Caco-2 (cell line): ENCODE measurements at regions not wholly inside any gene's neighbourhood (a gene's known extent, or its start where the extent isn't known, plus 50 kb on each side); places are given as distances from the start of the nearest gene placed in this dataset.

ENCODE experiments used
- BruUV-seq: library from RNA; stranded (reverse); fragments of 400-500 nt; replicated peaks from 2 replicates; lab custom pipeline; 2021; lab: Mats Ljungman, UMichigan
- CTCF ChIA-PET: fragments of 300-600 bp; sonication (Branson Sonifier 250); formaldehyde crosslinking; loops from one replicate; lab custom pipeline; 2022; ENCODE audit warnings: antibody characterized with exemption; lab: Charles Lee
- POLR2A ChIA-PET: fragments of 300-600 bp; sonication (Branson Sonifier 250); formaldehyde crosslinking; loops from one replicate; lab custom pipeline; 2022; ENCODE audit warnings: antibody characterized with exemption; lab: Charles Lee
- DNase-seq, 2 experiments: peaks; one replicate each; pipeline versions ENCODE4 v3.0.0 to v3.0.0-alpha.2; 2020 to 2022
- H3K27me3 ChIP-seq: replicated peaks from 2 replicates; pipeline ENCODE4 v1.6.0; 2011; ENCODE audit warnings: low read length; ENCODE audit not compliant: control insufficient read depth, insufficient read depth
- H3K36me3 ChIP-seq: 2 replicates; pipeline ENCODE4 v1.5.1; 2011; ENCODE audit warnings: low read length; ENCODE audit not compliant: control insufficient read depth, insufficient read depth
- H3K4me1 ChIP-seq: fragments of 250-450 bp; sonication (Bioruptor Pico); 2 replicates; pipeline ENCODE4 v1.5.1; 2020; ENCODE audit warnings: mild to moderate bottlenecking
- H3K4me3 ChIP-seq: 2 replicates; pipeline ENCODE4 v1.5.1; 2011; ENCODE audit warnings: low read depth, mild to moderate bottlenecking, control low read depth, low read length
- H3K9me3 ChIP-seq: fragments of 250-450 bp; sonication (Bioruptor Pico); 2 replicates; pipeline ENCODE4 v1.5.1; 2020; ENCODE audit warnings: mild to moderate bottlenecking, moderate library complexity
- H3K27ac Mint-ChIP-seq: one replicate; pipeline ENCODE4 v1.8.0; 2022; ENCODE audit warnings: mixed read lengths; ENCODE audit not compliant: unreplicated experiment
- H3K27me3 Mint-ChIP-seq: one replicate; pipeline ENCODE4 v1.8.0; 2022; ENCODE audit warnings: mixed read lengths; ENCODE audit not compliant: insufficient read depth, unreplicated experiment
- H3K36me3 Mint-ChIP-seq: one replicate; pipeline ENCODE4 v1.8.0; 2022; ENCODE audit warnings: mild to moderate bottlenecking, mixed read lengths; ENCODE audit not compliant: insufficient read depth, unreplicated experiment
- H3K4me1 Mint-ChIP-seq: one replicate; pipeline ENCODE4 v1.8.0; 2022; ENCODE audit warnings: low read depth, mixed read lengths; ENCODE audit not compliant: unreplicated experiment
- H3K4me3 Mint-ChIP-seq: one replicate; pipeline ENCODE4 v1.8.0; 2022; ENCODE audit warnings: mild to moderate bottlenecking, moderate library complexity, mixed read lengths; ENCODE audit not compliant: unreplicated experiment
- H3K9me3 Mint-ChIP-seq: one replicate; pipeline ENCODE4 v1.8.0; 2022; ENCODE audit warnings: mixed read lengths; ENCODE audit not compliant: unreplicated experiment
- CTCF ChIP-seq, 2 experiments: fragments of 200-600 bp in 1 of 2; IDR thresholded peaks; 1 replicate in 1 of 2; 2 replicates in 1 of 2; pipeline versions ENCODE4 v1.5.1 to v1.8.0; 2011 to 2022; ENCODE audit warnings: antibody characterized with exemption in 1 of 2, control low read depth in 1 of 2, inconsistent platforms in 1 of 2, low read depth in 1 of 2, low read length in 1 of 2, mild to moderate bottlenecking in 1 of 2, moderate library complexity in 1 of 2; ENCODE audit not compliant: insufficient read depth in 1 of 2, severe bottlenecking in 1 of 2, unreplicated experiment in 1 of 2
- intact Hi-C: fragments of 100-400 bp; cut with micrococcal nuclease; formaldehyde crosslinking; loops from one replicate; pipeline ENCODE4 v1.10.0; 2022; ENCODE audit not compliant: unreplicated experiment

DNA sequence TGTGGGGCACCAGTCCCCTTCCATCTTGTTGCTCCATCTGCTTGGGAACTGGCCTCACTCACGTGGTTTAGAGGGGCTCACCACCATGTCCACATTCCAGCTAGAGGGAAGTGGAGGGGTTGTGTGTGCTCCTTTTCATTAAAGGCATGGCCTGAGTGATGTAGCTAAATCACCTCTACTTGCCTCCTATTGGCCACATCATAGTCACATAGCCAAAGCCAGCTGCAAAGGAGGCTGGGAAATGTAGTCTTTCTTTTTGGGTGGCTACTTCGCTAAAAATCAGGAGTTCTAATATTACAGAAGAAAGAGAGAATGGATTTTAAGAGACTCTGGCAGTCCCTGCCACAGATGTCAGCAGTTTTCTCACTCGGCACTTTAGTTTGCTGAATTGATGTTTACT lies 63.0 kb upstream of the ALX4 start:
- Histone ChIP-seq H3K4me3 (no peak overlapping the region), H3K27me3 (no peaks in the 10 kb centered on the region; the same call in 1 of the 2 replicates), H3K9me3 (no peaks in the 10 kb centered on the region), H3K36me3 (no peaks in the 10 kb centered on the region), H3K4me1 (no peaks in the 10 kb centered on the region)
- ChIA-PET CTCF (no interaction called here), POLR2A (no interaction called here)
- H3K27ac Mint-ChIP-seq = no peak overlapping the region
- H3K4me1 Mint-ChIP-seq = no peaks in the 10 kb centered on the region
- TF ChIP-seq CTCF (IDR thresholded peaks at IDR 0.05; ENCODE audit: insufficient read depth in 1 of 2, low read depth in 1 of 2, low read length in 1 of 2, severe bottlenecking in 1 of 2, unreplicated experiment in 1 of 2) = no peak
- H3K27me3 Mint-ChIP-seq = no peaks in the 10 kb centered on the region
- intact Hi-C loops = no loop called here
- no peaks in the 10 kb centered on the region for H3K36me3 Mint-ChIP-seq
- peak in 1 of 2 experiments; percentile 5 for DNase-seq
- BruUV-seq = no TSS peak
- no peak overlapping the region for H3K4me3 Mint-ChIP-seq
- H3K9me3 Mint-ChIP-seq = no peaks in the 10 kb centered on the region

GRCh38 chr11:44374001-44374400 lies 64.1 kb upstream of the ALX4 start:
- no peak overlapping the region for H3K27ac Mint-ChIP-seq
- no peaks in the 10 kb centered on the region; the same call in 1 of the 2 replicates for H3K27me3 ChIP-seq
- no peak overlapping the region for H3K4me3 ChIP-seq
- intact Hi-C loops = no loop called here
- no peaks in the 10 kb centered on the region for H3K4me1 ChIP-seq
- no peaks in the 10 kb centered on the region for H3K36me3 ChIP-seq
- H3K9me3 Mint-ChIP-seq = no peaks in the 10 kb centered on the region
- no peak overlapping the region for H3K4me3 Mint-ChIP-seq
- H3K27me3 Mint-ChIP-seq = no peaks in the 10 kb centered on the region
- no peak for TF ChIP-seq CTCF (IDR thresholded peaks at IDR 0.05; ENCODE audit: insufficient read depth in 1 of 2, low read depth in 1 of 2, low read length in 1 of 2, severe bottlenecking in 1 of 2, unreplicated experiment in 1 of 2)
- POLR2A ChIA-PET = no interaction called here
- no peaks in the 10 kb centered on the region for H3K4me1 Mint-ChIP-seq
- BruUV-seq = no TSS peak
- peak in 1 of 2 experiments; percentile 14 for DNase-seq
- no peaks in the 10 kb centered on the region for H3K9me3 ChIP-seq
- CTCF ChIA-PET = no interaction called here
- H3K36me3 Mint-ChIP-seq = no peaks in the 10 kb centered on the region

DNA sequence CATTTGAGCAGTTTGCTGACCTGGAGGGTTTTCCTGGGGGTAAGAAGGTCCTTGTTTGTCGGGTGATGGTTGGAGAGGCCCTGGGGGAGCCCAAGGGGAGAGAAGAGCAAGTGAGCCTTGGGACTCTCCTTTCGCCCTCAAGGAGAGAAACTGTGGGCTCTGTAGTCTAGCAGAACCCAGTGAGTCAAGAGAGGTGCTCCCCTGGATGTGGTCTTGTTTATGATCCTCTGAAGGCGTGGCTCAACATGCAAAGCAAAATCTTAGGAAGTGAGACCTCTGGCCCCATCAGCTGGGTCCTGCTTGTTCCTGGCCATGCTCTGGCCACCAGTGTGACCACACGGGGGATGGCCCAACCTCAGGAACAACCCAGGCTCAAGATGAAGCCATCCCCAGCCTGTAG lies 66.5 kb upstream of the ALX4 start:
- H3K4me3 ChIP-seq = no peak overlapping the region
- no peaks in the 10 kb centered on the region for H3K36me3 ChIP-seq
- no peak for TF ChIP-seq CTCF (IDR thresholded peaks at IDR 0.05; ENCODE audit: insufficient read depth in 1 of 2, low read depth in 1 of 2, low read length in 1 of 2, severe bottlenecking in 1 of 2, unreplicated experiment in 1 of 2)
- Mint-ChIP-seq H3K27me3 (peaks cover 3% of the 10 kb centered on the region), H3K4me1 (no peaks in the 10 kb centered on the region), H3K27ac (no peak overlapping the region), H3K4me3 (no peak overlapping the region), H3K36me3 (no peaks in the 10 kb centered on the region), H3K9me3 (no peaks in the 10 kb centered on the region)
- no peaks in the 10 kb centered on the region; the same call in 1 of the 2 replicates for H3K27me3 ChIP-seq
- no peaks in the 10 kb centered on the region for H3K9me3 ChIP-seq
- ChIA-PET CTCF (no interaction called here), POLR2A (no interaction called here)
- BruUV-seq = no TSS peak
- intact Hi-C loops = no loop called here
- H3K4me1 ChIP-seq = no peaks in the 10 kb centered on the region
- peak in 1 of 2 experiments; percentile 22 for DNase-seq
